ENCODE measurements at regions not wholly inside any gene's neighbourhood (a gene's known extent, or its start where the extent isn't known, plus 50 kb on each side); places are given as distances from the start of the nearest gene placed in this dataset.

DNA sequence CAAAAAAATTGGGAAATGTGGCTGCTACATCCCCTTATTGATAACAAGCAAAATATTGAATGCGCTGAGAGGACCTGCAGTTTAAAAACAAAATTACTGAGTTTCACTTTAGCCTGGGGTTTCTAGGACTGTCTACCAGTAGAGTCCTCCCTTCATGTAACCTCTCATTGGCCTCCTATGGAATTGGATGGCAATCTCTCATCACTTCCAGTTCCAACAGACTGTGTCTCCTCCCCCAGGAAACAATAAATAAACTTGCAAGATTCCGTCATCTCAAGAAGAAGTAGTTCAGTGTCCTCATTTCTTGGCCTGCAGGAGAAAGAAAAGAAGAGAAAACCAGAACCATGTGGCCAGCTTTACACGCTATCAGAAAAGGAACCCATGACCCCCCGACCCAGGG lies 123.8 kb downstream of the TLE3 start:
- H3K4me1 ChIP-seq, result no peaks in the 10 kb centered on the region
- no peaks in the 10 kb centered on the region for H3K9me3 ChIP-seq
- TF ChIP-seq, protein P1, sequence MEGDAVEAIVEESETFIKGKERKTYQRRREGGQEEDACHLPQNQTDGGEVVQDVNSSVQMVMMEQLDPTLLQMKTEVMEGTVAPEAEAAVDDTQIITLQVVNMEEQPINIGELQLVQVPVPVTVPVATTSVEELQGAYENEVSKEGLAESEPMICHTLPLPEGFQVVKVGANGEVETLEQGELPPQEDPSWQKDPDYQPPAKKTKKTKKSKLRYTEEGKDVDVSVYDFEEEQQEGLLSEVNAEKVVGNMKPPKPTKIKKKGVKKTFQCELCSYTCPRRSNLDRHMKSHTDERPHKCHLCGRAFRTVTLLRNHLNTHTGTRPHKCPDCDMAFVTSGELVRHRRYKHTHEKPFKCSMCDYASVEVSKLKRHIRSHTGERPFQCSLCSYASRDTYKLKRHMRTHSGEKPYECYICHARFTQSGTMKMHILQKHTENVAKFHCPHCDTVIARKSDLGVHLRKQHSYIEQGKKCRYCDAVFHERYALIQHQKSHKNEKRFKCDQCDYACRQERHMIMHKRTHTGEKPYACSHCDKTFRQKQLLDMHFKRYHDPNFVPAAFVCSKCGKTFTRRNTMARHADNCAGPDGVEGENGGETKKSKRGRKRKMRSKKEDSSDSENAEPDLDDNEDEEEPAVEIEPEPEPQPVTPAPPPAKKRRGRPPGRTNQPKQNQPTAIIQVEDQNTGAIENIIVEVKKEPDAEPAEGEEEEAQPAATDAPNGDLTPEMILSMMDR (IDR thresholded peaks at IDR 0.05), result no peak
- TF ChIP-seq POLR2AphosphoS5 (IDR thresholded peaks at IDR 0.05), result no peak
- TF ChIP-seq POLR2A (IDR thresholded peaks at IDR 0.05), result no peak
- H3K27ac ChIP-seq, result no peak overlapping the region
- intact Hi-C loops (cut with DNase I; ENCODE audit: low total_unique reads), result no loop called here
- no peaks in the 10 kb centered on the region for H3K36me3 ChIP-seq
- no peak overlapping the region for H3K4me3 ChIP-seq
- H3K27me3 ChIP-seq, result no peaks in the 10 kb centered on the region
- DNase-seq (ENCODE audit: low spot score in 2 of 2), result no peak

DNA sequence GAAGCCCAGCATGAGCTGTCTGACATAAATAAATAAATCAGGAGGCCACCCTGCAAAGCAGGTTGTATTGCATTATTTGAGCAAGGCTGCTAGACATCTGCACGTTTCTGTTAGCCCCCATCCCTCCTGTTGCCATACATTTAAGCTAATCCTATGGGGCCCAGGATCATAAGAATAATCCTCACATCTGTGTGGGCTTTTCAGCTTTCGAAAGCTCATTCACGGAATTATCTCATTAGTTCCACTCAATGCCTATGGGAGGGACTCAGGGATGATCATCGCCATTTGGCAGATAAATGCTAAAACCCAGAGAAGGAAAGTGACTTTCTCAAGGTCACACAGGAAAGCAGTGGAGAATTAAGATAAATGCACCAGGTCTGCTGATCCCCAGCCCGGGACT lies 123.4 kb downstream of the TLE3 start:
- no peak for TF ChIP-seq POLR2AphosphoS5 (IDR thresholded peaks at IDR 0.05)
- TF ChIP-seq, protein P1 (IDR thresholded peaks at IDR 0.05), result no peak
- H3K9me3 ChIP-seq, result no peaks in the 10 kb centered on the region
- H3K36me3 ChIP-seq, result no peaks in the 10 kb centered on the region
- H3K4me1 ChIP-seq, result no peaks in the 10 kb centered on the region
- H3K27me3 ChIP-seq, result no peaks in the 10 kb centered on the region
- H3K4me3 ChIP-seq, result no peak overlapping the region
- no peak for DNase-seq (ENCODE audit: low spot score in 2 of 2)
- H3K27ac ChIP-seq, result no peak overlapping the region
- intact Hi-C loops (cut with DNase I; ENCODE audit: low total_unique reads), result no loop called here

DNA sequence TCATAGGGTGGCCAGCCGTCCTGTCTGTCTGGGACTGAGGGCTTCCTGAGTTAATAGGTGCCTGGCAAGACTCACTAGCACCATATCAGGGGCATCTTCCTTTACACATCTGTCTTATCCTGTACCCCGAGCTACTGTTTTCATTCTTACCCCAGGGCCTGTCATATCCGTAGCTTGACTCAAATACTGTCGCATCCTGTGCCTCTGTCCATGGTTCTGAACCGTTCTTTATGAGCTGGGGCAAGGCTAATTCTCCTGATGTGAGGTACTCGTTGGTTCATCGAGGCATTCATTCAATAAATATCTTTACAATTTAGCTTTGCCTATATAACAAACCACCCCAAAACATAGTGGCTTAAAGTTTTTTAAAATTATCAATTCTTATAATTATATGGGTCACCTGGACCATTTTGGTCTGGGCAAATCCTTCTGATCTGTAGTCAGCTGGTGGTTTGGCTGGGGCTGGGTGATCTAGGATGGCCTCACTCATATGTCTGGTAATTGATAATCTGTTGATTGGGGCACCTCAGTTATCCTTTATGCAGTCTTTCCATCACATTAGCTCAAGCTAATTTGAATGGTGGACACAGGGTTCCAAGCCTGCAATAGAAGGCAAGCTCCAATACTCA lies 121.2 kb downstream of the TLE3 start:
- no peak overlapping the region for H3K27ac ChIP-seq
- no peaks in the 10 kb centered on the region for H3K36me3 ChIP-seq
- no peak overlapping the region for H3K4me3 ChIP-seq
- no peaks in the 10 kb centered on the region for H3K4me1 ChIP-seq
- TF ChIP-seq POLR2AphosphoS5 (IDR thresholded peaks at IDR 0.05), result no peak
- TF ChIP-seq, protein P1 (IDR thresholded peaks at IDR 0.05), result no peak
- TF ChIP-seq POLR2A (IDR thresholded peaks at IDR 0.05), result no peak
- no peaks in the 10 kb centered on the region for H3K9me3 ChIP-seq
- no peaks in the 10 kb centered on the region for H3K27me3 ChIP-seq
- intact Hi-C loops (cut with DNase I; ENCODE audit: low total_unique reads), result no loop called here
- DNase-seq (ENCODE audit: low spot score in 2 of 2), result no peak

DNA sequence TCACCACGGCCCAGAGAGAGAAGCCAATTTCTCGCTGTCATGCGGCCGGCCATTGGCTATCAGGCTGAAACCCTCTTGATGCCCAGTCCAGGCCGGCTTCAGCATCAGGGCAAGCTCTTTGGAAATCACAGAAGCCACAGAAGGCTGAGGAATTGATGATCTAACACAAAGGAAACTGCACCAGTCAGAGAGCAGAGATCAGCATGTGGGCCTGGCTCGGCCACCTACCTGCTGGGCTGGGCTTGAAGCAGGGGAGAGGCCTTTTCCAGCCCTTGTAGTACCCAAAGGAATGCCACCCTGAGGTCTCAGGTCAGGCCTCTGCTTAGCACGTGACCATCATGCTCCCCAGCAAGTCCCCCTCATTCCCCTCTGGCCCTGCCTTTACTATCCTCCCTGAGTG lies 119.1 kb downstream of the TLE3 start:
- no peak for DNase-seq (ENCODE audit: low spot score in 2 of 2)
- Histone ChIP-seq H3K4me3 (no peak overlapping the region), H3K4me1 (no peaks in the 10 kb centered on the region), H3K36me3 (no peaks in the 10 kb centered on the region), H3K9me3 (no peaks in the 10 kb centered on the region), H3K27ac (no peak overlapping the region), H3K27me3 (peaks cover 0 to 11% of the 10 kb centered on the region in 2 donors)
- intact Hi-C loops (cut with DNase I; ENCODE audit: low total_unique reads), result no loop called here
- TF ChIP-seq POLR2A (IDR thresholded peaks at IDR 0.05) (no peak), POLR2AphosphoS5 (IDR thresholded peaks at IDR 0.05) (no peak)
- TF ChIP-seq, protein P1 (IDR thresholded peaks at IDR 0.05), result no peak

DNA sequence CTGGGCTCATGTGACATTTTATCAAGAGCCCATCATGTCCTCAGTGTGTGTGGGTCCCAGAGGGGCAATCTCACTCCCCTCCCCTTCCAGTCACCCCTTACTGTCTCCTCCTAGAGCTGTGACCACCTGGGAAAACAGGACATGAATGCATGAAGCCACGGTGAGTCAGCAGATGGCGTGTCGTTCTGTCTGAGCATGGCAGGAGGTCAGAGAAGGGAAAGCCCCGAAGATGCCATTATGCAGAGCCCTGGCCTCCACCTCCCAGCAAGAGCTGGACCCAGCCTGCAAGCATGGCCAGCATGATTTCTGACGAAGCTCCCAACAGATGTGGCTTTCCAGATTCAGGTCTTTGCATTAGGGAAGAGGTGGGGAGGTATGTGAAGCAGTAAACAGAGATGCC lies 118.5 kb downstream of the TLE3 start:
- DNase-seq (ENCODE audit: low spot score in 2 of 2), result no peak
- H3K9me3 ChIP-seq, result no peaks in the 10 kb centered on the region
- H3K4me1 ChIP-seq, result no peaks in the 10 kb centered on the region
- H3K27ac ChIP-seq, result no peak overlapping the region
- intact Hi-C loops (cut with DNase I; ENCODE audit: low total_unique reads), result no loop called here
- TF ChIP-seq POLR2A (IDR thresholded peaks at IDR 0.05) (no peak), POLR2AphosphoS5 (IDR thresholded peaks at IDR 0.05) (no peak)
- TF ChIP-seq, protein P1 (IDR thresholded peaks at IDR 0.05), result no peak
- peaks cover 0 to 11% of the 10 kb centered on the region in 2 donors for H3K27me3 ChIP-seq
- H3K4me3 ChIP-seq, result no peak overlapping the region
- no peaks in the 10 kb centered on the region for H3K36me3 ChIP-seq
